KG1 (cell line): ENCODE measurements at regions not wholly inside any gene's neighbourhood (a gene's known extent, or its start where the extent isn't known, plus 50 kb on each side); places are given as distances from the start of the nearest gene placed in this dataset.

Experiments
- DNase-seq: peaks from one replicate; lab custom pipeline; 2025; lab: John Stamatoyannopoulos, UW

DNA sequence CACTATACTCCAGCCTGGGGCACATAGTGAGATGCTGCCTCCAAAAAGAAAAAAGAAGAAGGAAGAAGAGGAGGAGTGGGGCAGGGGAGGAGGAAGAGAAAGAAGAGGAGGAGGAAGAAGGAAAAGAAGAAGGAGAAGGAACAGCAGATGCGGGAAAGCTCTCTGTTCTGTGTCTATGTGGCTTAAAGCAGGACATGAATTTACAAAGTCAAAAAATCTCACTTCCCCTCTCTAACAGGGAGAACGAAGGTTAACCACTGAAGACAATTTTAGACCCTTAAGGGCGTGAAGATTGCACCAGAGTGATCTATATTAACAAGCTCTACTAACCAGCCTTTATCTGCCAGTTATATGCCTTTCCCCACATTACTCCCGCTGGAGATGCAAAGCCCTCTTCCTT lies 258.9 kb downstream of the METTL4 start:
- DNase-seq, result no peak

GRCh38 chr18:2313332-2313731 lies 258.0 kb downstream of the METTL4 start:
- DNase-seq, result no peak

DNA sequence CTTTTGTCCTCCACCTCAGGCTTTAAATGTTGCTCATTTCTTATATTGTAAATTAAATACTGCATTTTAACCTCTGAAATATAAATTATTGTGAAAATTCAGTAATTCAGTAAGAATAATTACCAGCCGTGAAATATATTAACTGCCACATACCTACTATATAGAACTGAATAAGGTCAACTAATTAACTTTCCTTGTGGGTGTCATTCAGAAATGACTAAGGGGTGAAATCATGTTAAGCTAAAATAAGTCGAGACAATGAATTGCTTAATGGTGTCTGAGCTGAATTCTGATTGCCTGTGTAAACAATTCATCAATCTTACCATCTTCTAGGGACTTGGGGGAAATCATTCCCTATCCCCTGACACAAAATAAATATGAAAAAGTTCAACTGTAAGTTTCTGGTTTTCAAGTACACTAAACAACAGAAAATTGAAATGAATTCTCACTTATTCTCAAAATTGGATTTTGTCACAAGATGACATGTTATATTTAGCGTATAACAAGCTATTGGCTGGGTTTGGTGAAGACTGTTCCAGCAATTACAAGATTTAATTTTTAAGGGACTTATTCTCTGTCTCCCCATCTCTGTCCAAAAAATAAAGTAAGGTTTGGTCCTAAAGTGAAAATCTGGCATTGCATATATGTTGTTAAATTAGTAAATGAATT lies 255.1 kb downstream of the METTL4 start:
- DNase-seq, result no peak

- DNase-seq, result no peak
Observed at GRCh38 chr18:2316751-2317696, 254.3 kb downstream of the METTL4 start.

DNA sequence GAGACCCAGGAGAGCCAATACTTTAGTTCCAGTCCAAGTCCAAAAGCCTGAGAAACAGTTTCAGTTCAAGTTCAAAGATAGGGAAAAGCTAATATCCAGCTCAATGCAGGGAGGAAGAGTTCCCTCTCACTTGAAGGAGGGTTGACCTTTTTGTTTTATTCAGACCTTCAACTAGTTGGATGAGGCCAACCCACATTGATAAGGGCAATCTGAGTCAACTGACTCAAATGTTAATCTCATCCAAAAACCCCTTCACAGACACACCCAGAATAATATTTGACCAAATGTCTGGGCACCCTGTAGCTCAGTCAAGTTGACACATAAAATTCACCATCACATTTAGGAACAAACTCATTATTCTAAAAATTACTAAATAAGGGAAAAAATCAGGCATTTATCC lies 246.8 kb downstream of the METTL4 start:
- DNase-seq, result no peak

GRCh38 chr18:2325308-2325849 lies 245.9 kb downstream of the METTL4 start:
- DNase-seq, result no peak

DNA sequence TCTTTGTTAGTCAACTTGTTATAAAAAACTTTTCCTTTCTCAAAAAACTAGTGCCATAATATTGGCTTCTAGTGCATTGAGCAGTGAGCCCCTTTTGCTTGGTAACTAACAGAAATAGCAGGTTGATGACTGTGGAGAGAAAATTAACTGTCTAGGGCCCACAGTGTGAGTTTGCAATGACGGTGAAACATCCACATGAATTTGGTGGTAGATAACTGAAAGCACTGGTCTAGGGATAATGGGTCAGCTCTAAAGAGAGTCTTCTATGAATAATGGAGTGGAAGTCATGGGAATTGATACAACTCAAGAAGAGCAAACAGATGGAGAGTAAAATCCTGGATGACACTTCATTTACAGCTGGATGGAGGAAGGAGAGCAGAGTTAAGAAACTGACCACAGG lies 245.4 kb downstream of the METTL4 start:
- DNase-seq, result no peak

GRCh38 chr18:2326999-2327398 lies 244.3 kb downstream of the METTL4 start:
- DNase-seq, result no peak

DNA sequence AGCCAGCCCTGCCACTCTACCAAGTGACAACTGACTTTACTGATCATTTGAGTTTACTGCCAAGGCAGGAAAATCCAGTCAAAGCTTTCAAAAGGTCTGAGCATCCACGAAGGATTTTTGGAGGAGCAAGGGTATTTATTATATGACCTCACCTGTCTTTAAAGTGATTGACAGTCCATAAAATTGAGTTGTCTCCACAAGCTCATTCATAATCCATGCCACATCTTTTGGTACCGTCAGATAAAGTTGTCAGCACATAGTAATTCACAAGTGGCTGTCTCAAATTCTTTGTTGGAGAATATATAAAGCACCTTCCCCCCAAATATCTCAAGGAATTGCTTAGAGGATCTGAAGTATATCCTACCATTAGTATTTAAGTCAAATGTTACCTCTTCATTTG lies 240.5 kb downstream of the METTL4 start:
- DNase-seq, result no peak

- DNase-seq, result no peak
Observed at GRCh38 chr18:2331491-2331890, 239.8 kb downstream of the METTL4 start.

- DNase-seq, result no peak
Observed at GRCh38 chr18:2336690-2337392, 234.5 kb downstream of the METTL4 start.

DNA sequence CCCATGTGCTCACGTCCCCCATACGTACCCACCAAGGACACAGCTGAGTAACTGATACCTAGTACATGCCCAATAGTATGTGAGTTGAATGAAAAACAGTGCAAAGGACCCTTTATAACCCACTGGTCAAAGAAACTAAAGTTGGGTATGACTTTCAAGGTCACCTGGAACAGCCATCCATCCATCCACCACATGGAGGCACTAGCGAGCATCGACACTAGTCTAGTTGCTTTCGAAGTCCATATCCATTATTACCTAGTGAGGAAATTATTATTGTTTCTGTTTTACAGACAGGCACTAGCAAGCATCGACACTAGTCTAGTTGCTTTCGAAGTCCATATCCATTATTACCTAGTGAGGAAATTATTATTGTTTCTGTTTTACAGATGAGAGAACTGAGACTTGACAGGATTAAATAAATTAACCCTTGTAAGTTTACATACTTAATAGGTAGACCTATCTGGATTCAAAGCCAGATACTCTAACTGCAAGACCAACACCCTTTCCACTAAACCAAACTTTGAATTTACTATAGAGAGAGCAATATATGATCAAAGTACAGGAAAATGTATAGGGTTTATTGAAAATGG lies 233.7 kb downstream of the METTL4 start:
- DNase-seq, result no peak

DNA sequence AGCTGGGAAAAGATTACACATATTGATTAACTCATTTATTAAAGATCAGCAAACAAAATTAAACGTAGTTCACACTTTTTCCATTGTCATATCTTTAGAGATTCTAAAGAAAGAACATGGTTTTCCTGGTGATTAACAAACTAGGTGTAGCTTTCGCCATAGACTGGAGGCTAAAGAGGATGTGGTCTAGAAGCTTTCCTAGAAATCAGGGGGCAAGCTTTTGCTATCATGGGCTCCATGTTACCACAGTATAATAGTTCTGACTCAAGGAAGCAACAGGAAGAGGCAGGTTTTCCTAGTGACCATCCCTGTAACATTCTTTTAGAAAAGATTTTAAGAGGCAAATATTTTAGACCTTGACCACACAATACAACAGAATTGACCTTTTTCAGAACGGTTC lies 232.7 kb downstream of the METTL4 start:
- DNase-seq, result no peak

- no peak for DNase-seq
Observed at GRCh38 chr18:2340335-2340734, 231.0 kb downstream of the METTL4 start.

DNA sequence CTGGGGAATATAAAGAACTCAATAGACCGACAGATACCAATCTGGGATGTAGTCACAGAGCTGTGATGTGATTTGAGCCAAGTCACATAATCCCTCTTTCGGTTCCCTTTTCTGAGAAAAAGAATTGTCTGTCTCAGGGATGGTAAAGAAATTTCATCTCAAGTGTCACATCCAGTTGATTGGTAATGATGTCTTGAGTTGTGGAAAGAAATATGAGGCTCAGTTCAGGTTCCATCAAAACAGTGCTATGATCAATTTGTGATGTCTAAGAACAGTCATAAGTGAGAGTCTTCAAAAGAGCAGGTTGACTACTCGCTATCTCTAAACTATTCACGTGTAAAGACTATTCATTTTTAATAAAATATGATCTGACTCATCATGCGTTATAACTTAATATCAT lies 223.3 kb downstream of the METTL4 start:
- no peak for DNase-seq

DNA sequence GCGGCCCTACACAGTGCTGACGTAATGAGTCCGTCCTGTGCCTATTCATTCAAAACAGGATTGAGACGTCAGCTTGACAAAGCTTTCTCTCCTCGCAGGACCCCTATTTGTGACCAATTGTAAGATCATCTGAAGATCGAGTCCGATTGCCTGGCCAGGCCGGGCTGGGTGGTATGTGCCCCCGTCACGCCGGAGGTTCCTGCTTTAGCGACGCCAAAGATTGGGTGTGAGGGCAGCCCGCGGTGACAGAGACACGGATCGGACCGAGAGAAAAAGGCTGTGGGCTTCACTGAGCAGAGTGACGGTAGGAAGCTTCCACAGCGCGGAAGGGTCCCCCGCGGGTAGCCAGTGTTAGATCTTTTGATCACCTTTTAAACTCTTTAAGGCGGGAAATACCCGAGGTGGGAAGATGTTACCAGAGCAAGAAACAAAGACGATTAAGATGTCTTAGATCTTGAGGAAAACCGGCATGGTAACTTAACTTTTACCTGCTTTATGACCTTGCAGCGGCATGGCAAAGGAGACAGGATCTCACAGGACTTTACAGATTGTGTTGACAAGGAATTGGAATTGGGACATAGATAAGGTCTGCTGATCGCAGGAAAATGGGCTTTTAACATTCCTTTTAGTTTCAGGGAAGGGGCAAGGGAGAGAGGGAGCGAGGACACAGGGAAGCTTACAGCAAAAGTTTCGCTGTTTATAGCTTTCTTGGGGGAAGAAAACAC lies 220.0 kb downstream of the METTL4 start:
- no peak for DNase-seq

GRCh38 chr18:2354292-2354691 lies 217.0 kb downstream of the METTL4 start:
- DNase-seq, result no peak

GRCh38 chr18:2356906-2357305 lies 214.4 kb downstream of the METTL4 start:
- no peak for DNase-seq

GRCh38 chr18:2360861-2361260 lies 210.4 kb downstream of the METTL4 start:
- no peak for DNase-seq

DNA sequence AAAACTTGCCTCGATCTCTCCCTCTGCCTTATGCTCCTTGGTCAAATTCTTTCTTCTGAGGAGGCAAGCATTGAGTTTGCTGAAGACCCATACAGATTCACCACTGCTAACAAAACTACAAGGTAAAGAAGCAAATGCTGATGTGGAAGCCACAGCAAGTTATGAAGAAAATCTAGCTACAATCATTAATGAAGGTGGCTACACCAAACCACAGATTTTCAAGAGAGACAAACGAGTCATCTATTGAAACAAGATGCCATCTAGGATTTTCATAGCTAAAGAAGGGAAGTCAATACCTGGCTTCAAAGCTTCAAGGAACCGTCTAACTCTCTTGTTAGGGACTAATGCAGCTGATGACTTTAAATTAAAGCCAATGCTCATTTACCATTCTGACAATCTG lies 203.2 kb downstream of the METTL4 start:
- no peak for DNase-seq

- no peak for DNase-seq
Observed at GRCh38 chr18:2376707-2377106, 194.6 kb downstream of the METTL4 start.
